BE2C (cell line): ENCODE measurements at regions not wholly inside any gene's neighbourhood (a gene's known extent, or its start where the extent isn't known, plus 50 kb on each side); places are given as distances from the start of the nearest gene placed in this dataset.

Experiments
- DNase-seq: peaks from one replicate; pipeline ENCODE4 v3.0.0-alpha.2; 2020
- H3K27me3 ChIP-seq: fragments of 250-450 bp; sonication (Bioruptor Pico); 2 replicates; pipeline ENCODE4 v1.5.1; 2020; ENCODE audit warnings: mild to moderate bottlenecking
- H3K36me3 ChIP-seq: fragments of 250-450 bp; sonication (Bioruptor Pico); 2 replicates; pipeline ENCODE4 v1.5.1; 2020; ENCODE audit warnings: mild to moderate bottlenecking
- H3K4me1 ChIP-seq: fragments of 250-450 bp; sonication (Bioruptor Pico); 2 replicates; pipeline ENCODE4 v1.5.1; 2020
- H3K4me3 ChIP-seq: 2 replicates; pipeline ENCODE4 v1.5.1; 2011; ENCODE audit warnings: low read depth, low read length
- H3K9me3 ChIP-seq: fragments of 250-450 bp; sonication (Bioruptor Pico); 2 replicates; pipeline ENCODE4 v1.5.1; 2020
- TF ChIP-seq, protein P1 (sequence below): IDR thresholded peaks from 2 replicates; pipeline ENCODE4 v1.5.1; 2012; ENCODE audit warnings: mild to moderate bottlenecking, low read depth, low read length

DNA sequence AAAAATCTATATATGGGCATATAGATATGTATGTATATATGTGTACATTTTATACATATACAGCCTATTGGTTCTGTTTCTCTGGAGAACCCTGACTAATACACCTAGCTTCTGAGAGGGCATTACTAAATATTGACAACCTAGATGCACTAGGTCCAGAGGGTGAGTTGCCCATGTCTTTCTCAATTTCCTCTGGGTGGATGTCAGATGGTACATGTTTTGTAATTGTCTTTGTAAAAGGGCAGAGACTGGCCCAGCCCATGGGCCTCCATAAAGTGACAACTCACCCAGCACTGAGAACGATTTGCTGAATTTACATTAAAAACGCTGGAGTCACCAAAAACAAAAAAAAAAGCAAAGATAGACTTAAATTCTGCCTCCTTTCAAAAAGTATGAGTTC is 198.5 kb upstream of the FAM241A start:
- no peak for DNase-seq
- TF ChIP-seq, protein P1, sequence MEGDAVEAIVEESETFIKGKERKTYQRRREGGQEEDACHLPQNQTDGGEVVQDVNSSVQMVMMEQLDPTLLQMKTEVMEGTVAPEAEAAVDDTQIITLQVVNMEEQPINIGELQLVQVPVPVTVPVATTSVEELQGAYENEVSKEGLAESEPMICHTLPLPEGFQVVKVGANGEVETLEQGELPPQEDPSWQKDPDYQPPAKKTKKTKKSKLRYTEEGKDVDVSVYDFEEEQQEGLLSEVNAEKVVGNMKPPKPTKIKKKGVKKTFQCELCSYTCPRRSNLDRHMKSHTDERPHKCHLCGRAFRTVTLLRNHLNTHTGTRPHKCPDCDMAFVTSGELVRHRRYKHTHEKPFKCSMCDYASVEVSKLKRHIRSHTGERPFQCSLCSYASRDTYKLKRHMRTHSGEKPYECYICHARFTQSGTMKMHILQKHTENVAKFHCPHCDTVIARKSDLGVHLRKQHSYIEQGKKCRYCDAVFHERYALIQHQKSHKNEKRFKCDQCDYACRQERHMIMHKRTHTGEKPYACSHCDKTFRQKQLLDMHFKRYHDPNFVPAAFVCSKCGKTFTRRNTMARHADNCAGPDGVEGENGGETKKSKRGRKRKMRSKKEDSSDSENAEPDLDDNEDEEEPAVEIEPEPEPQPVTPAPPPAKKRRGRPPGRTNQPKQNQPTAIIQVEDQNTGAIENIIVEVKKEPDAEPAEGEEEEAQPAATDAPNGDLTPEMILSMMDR: no peak

DNA sequence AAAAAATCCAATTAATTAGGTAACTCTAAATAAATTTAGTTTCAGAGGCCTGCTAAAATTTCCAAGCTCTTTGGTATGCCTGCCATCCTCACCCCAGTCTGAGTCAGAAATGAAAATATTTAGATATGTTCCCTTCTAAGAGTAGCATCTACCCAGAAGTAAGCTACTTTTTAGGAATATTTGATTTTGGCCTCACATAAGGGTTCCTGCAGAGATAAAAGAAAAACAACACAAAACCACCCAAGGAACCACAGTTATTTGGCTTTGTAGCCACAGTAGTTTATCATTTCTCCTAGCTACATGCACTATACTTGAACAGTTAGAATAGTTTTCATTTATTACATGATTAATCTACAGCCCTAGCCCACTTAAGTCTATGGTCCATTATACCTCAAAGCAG is 192.6 kb upstream of the FAM241A start:
- TF ChIP-seq, protein P1: no peak
- DNase-seq: no peak
- no peaks in the 10 kb centered on the region for H3K4me1 ChIP-seq

More for the DNA sequence above, 198.5 kb upstream of the FAM241A start:
- no peaks in the 10 kb centered on the region for H3K36me3 ChIP-seq
- no peak overlapping the region for H3K4me3 ChIP-seq
- H3K4me1 ChIP-seq: no peaks in the 10 kb centered on the region
- no peaks in the 10 kb centered on the region for H3K27me3 ChIP-seq
- no peaks in the 10 kb centered on the region for H3K9me3 ChIP-seq

DNA sequence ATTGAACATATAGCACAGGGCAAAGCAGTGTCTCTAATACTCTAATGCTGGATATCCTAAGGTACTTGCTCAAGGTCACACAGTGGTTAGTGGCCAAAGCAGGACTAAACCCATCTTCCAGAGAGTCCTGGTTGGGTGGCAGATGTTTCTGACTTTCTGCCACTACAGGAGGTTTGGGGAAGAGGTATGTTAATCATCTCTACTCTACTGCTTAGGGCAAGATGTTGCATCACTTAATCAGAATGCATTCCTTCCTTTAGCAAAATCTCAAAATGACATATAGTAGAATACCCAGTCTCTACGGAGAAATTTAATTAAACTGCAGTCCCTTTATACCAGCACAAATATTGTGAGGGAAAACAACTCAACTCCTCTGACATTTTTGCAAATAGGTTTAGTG is 190.7 kb upstream of the FAM241A start:
- no peaks in the 10 kb centered on the region for H3K4me1 ChIP-seq
- no peak overlapping the region for H3K4me3 ChIP-seq
- H3K27me3 ChIP-seq: no peaks in the 10 kb centered on the region
- H3K36me3 ChIP-seq: no peaks in the 10 kb centered on the region
- TF ChIP-seq, protein P1: no peak
- H3K9me3 ChIP-seq: no peaks in the 10 kb centered on the region
- no peak for DNase-seq

More for the DNA sequence above, 192.6 kb upstream of the FAM241A start:
- Histone ChIP-seq H3K27me3 (no peaks in the 10 kb centered on the region), H3K36me3 (no peaks in the 10 kb centered on the region), H3K9me3 (no peaks in the 10 kb centered on the region), H3K4me3 (no peak overlapping the region)

DNA sequence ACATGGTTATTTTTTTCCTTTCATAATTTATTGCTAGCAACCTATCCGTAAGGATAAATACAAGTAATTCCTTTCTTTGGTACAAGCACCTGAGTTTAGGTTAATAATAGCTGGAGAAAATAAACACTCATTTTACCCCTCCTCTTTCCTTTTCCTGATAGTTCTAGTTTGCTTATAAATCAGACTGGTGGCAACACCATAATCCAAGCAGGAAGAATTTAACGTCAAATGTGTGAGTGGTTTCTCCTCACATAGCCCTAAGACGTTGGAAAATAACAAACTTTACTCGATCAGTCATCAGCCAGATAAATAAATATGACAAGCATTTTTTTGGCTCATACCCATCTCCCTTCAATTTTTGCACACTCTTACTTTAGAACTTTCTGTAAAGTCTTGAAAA is 190.3 kb upstream of the FAM241A start:
- DNase-seq: no peak
- no peaks in the 10 kb centered on the region for H3K27me3 ChIP-seq
- no peak overlapping the region for H3K4me3 ChIP-seq
- no peaks in the 10 kb centered on the region for H3K4me1 ChIP-seq
- H3K9me3 ChIP-seq: no peaks in the 10 kb centered on the region
- H3K36me3 ChIP-seq: no peaks in the 10 kb centered on the region
- TF ChIP-seq, protein P1: no peak

DNA sequence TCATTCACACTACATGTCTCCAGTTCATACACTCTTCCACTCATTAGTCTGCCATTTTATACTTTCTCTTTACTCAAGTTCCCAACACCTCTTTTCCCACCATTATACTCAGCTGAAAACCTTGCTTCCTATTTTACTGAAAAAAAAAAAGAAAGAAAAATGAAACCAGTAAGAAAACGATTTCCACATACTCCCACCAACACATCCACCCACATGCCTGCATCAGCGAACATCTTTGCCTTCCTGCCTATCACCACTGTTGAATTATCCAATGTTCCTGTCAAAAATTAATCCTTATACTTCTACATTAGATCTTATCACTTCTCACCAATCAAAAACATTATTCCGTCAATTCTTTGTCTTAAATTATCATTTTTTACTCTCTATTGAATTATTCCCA is 188.1 kb upstream of the FAM241A start:
- DNase-seq: no peak
- no peaks in the 10 kb centered on the region for H3K9me3 ChIP-seq
- no peak overlapping the region for H3K4me3 ChIP-seq
- TF ChIP-seq, protein P1: no peak
- H3K36me3 ChIP-seq: no peaks in the 10 kb centered on the region
- H3K27me3 ChIP-seq: no peaks in the 10 kb centered on the region
- no peaks in the 10 kb centered on the region for H3K4me1 ChIP-seq

DNA sequence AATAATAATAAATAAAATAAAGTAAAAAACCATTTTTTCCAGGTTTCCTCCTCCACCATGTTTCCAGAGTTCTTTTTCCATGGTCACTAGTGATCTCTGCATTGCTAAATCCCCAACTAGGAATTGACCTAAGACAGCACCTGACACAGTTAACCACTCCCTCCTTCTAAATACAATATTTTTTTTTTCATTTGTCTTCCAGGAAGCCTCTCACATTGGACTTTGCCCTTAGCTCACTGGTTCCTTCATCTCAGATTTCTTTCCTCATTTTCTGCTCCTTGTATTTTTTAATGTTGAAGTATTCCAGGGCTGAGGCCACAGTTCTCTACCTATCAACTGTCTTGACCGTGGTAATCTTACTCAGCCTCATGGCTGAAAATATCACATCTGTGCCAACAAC is 187.3 kb upstream of the FAM241A start:
- H3K9me3 ChIP-seq: no peaks in the 10 kb centered on the region
- no peaks in the 10 kb centered on the region for H3K36me3 ChIP-seq
- no peaks in the 10 kb centered on the region for H3K4me1 ChIP-seq
- TF ChIP-seq, protein P1: no peak
- DNase-seq: no peak
- no peaks in the 10 kb centered on the region for H3K27me3 ChIP-seq
- no peak overlapping the region for H3K4me3 ChIP-seq
